ENCODE measurements at regions not wholly inside any gene's neighbourhood (a gene's known extent, or its start where the extent isn't known, plus 50 kb on each side); places are given as distances from the start of the nearest gene placed in this dataset.

DNA sequence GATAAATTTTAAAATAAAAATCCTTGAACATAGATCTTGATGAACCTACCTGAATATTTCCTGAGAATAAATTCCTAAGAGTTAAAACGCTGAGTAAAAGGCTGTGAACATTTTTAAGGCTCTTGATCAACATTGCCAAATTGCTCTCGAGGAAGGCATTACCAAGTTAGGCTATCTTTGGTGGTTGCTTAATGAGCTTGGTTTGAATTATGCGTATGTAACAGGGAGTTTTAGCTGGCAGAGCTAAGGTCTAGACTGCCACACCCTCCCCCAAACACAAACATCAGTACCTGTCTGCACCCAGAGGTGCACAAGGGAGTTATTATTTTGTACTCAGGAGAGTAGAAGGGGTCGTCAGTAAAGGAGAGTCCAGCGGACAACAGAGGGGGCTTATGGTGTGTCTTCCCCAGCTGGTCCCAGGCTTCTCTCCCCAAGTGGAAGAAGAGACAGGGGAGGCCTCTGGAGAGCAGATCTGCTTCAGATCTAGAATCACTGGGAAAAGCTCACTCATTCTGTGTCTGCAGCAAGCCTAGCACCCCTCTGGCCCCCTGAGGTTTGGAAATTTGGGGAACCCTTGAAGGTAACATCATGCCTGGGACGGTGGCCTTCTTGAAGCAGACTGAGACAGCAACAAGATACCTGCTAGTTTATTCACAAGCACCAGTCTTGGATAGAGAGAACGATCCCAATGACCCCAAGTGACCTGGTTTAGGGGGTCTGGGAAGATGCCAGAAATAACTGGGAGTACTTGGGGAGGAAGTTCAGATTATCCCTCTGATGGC, 197.2 kb upstream of the ID2 start:
- no peak for DNase-seq

DNA sequence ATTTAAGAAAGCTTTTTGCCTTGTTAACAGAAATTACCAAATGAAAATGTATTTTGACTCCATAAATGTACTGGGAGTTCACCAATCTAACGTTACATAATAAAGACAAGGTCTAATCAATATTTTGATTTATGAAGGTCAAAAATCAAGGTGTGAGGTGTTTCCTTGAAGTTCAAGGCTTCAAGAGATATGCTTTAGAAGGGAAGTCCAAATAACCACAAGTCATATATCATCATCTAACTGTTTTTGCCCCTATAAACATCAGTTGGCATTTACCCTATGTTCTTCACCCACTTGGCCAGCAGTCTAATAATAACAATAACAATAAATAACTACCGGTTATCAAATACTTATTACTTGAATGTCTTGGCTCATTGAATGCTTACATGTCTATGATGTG, 196.1 kb upstream of the ID2 start:
- DNase-seq: no peak

DNA sequence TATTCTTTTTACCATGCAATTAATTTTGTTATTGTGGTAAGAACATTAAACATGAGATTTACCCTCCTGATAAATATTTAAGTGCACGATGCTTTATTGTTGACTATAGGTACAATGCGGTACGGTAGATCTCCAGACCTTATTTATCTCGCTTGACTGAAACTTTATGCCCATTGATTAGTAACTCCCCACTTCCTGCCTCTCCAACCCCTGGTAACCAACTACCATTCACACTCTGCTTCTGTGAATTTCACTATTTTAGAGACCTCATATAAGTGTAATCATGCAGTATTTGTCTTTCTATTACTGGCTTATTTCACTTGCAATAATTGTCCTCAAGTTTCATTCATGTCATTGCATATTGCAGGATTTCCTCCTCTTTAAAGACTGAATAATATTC, 195.7 kb upstream of the ID2 start:
- no peak for DNase-seq

DNA sequence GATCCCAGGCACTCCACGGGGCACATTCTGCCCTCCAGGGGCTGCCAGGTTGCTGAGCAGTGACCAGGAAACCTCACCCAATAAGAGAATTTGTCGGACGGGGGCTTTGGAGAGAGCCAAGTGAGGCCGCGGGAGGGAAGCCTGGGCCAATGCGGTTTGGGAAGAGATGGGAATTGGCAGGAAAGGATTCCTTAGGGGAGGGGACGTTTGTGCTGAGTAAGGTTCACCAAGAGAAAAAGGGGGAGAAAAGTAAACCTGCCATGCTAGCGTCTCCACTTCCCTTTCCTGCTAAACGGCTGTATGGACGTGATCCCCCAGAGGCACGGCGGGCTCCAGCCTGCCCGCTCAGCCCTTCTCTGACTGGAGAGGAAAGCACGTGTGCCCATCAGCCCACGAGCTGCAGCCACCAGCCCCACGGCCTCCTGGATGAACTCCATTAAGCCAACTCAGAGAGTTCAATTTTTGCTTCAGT, 194.4 kb upstream of the ID2 start:
- DNase-seq: no peak

DNA sequence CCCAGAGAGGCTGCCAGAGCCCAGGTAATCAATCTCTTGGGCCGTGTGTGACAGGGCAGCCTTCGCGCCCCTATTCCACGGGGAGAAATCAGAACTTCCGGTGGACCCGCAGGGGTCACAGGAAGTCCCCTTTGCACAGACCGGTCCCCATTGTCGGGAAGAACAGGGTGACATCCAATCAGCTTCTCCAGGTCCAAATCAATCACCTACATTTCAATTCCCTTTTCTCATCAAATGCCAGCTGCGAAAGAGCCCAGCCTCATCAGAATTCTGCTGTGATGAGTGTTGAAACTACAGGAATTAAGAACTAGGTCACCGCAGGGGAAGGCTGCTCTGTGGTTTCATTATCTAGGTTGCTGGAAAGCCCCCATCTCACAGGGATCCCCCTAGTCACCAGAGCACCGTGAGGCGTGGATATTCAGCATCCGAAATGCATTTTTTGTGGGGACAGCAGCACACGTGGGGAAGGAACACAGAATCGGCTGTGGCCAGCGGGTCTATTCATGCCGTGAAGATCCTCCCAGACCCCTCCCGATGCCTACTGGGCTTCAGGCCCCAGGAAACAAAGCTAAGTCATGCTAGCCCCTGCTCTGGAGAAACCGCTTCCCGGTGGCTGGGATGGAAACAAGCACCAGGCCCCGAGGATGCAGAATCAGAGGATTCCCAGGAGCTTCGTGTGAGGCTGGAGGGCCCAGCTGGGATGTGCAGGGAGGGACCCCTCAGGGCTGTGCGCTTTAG, 193.7 kb upstream of the ID2 start:
- peak; percentile 75 for DNase-seq

DNA sequence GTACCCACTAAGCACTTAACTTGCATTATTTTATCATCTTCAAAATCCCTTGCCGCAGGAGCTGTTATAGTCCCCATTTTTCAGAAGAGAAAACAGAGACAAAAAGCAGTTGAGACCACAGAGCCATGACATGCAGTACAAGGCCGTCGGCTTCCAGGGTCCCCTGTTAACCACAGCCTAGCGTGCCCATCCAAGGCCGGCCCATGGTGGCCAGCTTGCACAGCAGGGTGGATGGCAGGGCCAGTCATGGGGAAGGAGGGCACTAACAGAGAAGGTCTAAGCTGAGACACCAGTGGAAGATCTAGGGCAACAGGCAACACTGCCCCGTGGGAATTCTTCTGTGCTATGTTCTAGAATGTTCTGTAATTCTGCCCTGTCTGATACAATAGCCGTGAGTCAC, 192.6 kb upstream of the ID2 start:
- DNase-seq: no peak

DNA sequence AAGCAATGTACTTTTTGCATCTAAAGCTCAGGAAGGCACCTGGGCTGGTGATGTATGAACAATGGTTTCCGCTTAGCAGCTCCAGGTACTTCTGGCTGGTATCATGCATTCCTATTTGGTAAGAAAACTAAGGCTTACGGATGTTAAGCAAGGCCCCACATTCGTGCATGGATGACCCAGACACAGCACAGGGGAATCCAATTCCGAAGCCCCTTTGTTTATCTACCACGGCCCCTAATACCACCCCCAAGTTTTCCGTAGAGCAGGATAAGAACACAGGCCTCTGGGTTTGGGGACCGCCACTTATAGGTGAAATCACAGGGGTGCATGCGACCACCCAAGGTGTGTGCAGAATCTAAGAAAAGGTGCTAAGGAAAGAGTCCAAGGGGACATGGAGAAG, 192.1 kb upstream of the ID2 start:
- DNase-seq: no peak

DNA sequence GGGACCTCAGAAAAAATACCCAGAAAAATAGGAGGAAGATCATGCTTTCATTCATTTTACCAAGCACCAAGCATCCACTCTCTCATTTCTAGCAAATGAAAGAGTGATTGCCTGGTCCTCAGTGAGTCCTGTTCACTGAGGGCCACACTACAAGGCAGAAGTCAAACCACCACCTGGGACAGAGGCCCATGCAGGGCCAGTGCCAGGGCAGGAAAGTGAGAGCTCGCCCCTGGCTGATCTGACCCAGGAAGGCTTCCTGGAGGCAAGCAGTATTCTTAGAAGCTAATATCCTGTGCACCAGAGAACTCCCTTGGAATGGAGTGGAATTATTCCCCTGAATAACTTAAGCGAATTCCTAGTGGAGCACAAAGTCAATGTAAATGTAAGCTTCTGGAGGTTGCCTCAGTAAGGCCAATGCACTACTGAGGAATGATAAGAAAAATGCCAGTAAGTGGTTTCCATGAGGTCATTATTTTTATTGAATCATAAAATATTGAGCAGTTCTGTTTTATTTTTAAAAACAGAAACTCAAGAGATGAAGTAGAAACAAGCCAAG, 191.6 kb upstream of the ID2 start:
- DNase-seq: no peak

DNA sequence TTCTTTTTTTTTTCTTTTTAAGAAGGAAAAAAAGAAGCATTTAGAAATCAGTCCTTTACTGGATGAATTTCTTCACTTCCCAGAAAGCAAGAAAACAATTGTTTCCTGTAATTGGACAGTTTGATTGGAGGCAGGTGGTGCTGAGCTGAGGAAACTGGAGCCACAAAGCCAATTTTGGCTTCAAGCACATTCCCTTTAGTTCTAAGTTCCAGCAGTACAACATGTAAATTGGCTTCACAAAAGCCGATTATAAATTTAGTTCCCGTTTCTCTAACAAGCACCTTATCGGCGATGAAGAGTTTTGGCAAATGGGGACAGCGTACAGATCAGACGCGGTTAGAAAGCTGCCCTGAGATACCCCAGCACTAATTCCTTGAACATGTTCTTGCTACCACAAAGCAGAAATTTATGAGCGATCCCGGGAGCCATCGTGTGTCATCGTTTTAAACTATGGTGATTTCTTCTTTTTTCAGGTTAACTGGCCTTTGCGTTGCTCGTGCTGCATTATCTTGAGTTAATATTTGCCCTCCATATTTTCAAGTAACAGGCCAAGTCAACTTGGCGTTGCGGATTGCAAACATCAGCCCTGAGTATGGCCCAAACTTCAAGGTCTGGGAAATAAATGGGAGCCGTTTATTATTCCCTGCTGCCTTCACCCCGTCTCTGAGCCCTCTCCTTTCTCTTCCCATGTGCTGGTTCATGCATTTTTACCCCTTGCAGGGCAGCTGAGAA, 190.4 kb upstream of the ID2 start:
- no peak for DNase-seq

DNA sequence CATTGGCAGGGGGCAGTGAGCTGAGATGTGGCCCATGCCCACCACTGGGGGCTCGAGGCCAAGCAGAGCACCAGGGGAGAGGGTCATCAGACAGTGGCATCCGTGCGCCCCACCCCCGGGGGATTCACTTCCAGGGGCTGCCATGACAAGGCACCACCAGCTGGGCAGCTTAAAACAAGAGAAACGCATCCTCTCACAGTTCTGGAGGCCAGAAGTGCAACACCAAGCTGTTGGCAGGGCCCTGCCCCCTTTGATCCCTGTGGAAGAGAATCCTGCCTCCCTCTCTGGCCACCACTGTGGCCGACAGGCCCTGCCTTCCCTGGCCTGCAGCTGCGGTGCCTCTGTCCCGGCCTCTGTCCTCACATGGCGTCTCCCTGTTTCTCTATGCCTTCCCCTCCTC, 187.7 kb upstream of the ID2 start:
- DNase-seq: no peak

DNA sequence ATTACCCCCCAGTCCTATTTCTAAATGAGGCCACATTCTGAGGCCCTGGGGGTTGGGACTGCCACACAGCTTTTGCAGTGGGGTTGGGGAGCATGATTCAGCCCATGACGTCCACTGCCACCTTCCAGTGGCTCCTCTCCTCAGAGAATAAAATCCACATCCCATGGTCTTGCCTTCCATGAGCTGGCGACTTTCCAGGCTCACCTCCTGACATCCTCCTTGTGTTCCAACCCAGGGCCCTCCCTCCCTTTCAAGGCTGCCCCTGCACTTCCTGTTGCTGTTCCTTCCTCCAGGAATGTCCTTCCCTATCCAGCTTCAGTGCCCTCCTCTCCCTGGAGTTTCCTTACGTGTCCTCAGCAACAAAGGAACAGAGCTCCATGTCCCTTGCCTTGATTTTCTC, 187.3 kb upstream of the ID2 start:
- DNase-seq: no peak

DNA sequence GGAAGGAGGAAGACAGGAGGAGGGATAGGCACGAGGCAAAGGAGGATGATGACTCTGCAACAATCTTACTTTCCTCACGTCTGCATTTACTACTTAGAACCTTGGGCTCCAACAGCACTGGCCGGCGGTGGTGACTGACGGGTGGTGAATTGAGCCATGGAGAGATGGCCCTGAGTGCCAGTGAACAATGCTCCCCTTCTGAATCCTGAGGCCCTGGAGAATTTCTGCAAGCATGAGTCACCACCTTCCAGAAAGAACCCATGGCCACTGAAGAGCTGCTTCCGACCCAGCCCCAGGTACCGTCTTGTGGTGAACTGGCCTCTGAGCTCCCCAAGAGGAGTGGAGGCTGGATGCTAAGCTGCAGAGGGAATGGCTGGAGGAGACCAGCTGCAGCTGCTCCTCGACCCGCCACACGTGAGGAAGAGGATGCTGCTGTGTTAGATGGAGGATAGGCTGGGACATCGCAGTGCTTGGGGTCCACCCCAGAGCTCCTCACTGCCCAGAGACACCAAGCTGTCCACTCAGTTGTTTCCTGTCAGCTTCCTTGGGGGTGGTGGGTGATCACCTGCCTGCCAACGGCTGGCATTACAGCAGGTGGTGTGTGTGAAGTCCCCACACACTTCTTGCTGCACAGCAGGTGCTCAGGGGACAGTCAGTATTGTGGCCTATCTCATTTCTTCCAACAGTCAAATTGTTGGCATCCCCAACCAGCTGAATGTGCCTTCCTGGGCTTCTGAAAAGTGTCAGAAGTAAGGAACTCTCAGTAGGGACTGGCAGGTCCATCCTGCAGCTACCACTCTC, 186.5 kb upstream of the ID2 start:
- no peak for DNase-seq

DNA sequence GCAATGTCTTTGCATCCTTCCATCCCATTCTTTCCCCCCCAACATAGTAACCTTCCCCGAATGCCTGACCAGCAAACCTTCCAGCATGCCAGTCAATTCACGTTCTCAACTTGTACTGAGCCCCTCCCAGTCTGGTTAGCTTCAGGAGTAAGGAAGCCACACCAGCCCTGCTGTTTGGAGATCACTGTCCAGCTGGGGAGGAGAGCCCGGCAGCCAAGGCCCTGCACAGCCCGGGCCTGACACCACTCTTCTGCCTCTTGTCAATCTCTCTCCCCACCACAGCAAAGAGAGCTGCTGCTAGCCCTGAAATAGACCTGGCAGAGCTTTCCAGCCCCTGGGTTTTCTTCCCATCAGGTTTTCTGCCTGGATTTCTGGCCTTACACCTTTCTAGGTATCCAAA, 185.8 kb upstream of the ID2 start:
- no peak for DNase-seq

DNA sequence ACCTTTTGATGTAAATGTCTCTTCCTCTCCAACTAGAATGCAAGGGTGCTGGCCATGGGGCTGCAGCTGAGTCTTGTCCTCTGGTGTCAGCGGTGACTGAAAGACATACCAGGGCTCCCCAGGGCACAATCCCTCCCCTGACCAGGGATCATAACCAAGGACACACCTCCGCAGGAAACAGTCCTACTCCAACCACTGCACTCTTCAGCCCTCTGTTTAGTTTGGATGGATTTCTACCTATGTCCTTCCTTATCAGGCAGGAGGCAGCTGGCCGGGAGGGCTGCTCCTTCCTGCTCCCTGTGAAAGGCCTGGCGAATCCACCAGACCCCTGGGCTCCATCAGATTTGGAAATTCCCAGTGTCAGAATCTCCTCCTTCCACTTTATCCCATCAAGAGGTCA, 185.2 kb upstream of the ID2 start:
- DNase-seq: no peak

DNA sequence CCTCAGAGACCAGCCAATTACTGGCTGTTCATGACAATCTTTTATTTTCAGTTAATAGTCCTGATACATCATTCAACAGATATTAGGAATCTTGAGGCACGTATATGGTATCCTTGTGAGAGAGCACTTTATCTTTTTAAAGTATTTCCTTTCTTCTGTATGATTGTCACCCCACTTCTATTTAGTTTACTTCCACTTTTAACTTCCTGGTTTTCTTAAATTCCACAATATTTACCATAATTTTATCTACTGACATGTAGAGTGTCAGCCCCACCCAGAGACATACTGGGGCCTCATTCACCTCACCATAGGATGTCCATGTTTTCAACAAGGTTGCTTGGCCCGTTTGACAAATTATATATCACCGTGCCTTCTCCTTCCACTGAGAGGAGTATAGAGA, 182.9 kb upstream of the ID2 start:
- no peak for DNase-seq

DNA sequence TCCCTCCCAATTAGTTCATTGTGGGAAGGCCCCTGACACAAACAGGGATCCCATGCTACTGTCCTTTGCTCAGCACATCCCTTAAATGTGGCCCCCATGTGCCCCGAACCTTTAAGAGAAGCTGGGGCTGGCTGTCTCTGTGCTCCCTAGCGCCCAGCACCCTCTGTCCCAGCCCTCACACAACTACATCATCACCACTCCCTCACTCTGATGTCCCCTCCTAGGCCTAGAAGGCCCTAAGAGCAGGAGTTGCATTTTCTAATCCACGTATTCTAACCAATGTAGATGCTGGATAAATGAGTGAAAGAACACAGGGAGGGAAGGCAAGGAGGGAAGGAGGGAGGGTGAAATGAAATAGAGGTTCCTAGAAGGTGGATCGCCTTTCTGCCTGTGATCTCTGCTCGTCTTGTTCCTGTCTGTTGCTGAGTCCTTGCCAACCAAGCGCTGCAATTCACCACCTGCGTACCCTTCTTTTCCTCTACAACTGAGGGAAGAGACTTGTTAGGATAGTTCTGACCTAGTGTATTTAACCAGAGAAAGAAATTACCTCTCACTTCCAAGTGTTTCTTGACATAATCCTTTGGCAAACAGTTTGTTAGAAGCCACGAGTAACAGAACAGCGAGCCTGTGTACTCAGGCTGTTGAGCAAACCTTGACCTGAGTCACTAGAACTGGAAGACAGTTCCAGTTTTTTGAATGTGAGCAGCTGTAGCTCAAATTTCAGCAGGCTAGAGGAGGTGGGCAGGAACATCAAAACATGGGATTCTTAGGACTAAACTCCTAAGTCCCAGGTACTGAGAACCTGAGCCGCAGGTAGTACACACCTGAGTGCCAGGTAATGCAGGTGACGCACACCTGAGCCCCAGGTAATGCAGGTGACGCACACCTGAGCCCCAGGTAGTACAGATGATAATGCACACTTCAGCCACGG, 181.5 kb upstream of the ID2 start:
- DNase-seq: no peak

DNA sequence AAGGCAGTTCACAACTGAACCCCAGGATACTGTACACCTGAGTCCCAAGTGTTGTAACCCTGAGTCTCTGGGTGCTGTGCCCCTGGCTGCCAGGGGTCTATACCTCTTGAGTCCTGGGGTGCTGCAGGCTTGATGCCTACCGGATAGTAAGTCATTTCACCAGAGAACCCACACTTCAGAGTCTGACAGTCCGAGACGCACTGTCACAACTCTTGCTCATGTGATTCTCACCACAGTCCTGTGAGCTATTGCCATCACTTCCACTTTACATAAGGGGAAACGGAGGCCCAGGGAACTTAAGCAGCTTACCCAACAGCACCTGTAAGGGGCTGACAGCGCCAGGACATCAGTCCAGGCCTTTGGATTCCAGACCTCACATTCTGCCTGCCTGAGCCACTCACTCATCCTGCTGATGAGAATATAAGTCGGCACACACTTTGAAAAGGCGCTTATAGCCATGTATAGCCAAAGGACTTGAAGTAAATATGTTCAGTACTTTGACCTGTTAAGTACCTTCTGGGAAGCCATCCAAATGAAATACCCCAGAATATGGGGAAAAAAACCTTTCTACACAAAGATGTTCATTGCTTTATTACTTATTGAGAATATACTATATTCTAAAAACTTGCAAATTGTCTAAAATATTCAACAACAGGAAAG, 180.7 kb upstream of the ID2 start:
- no peak for DNase-seq

DNA sequence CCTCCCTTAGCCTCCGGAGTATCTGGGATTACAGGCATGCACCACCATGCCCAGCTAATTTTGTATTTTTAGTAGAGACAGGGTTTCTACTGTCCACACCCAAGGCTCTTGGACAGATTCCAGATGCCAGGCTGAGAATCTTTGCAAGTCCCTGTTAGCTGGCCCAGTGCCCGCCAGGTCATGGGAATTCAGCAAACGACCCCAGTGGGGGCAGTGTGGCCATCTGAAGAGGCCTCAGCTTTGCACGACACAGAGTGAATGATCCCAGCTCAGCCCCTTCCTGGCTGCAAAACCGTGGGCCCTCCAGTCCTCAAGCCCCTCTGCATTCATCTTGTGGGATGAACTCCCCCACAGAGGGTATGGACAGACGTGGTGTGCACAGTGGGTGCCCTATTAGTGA, 179.5 kb upstream of the ID2 start:
- no peak for DNase-seq

DNA sequence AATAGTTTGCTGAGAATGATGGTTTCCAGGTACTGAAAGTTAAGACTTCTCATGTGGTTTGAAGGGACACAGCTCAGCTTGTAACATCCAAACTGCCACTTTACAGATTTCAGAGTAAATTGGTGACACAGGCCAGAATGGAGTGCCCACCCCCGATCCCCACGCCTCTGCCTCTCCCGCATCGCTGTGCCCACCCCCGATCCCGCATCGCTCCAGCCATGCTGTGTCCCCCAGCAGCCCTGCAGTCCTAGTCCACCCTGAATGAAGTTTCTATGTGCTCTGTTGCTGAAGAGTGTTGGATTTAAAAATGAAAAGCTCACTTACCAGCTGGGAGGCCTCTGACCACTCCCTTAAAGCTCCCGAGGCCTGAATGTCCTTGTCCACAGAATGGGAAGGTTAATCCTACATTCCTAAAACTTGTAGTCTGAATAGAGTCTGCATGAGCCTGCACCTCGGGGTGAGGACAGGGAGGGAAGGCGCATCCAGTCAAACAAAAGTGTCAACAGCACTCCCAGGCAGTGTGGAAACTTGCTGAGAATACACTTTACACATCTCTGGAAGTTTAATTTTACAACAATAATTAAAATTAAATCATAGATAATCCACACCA, 176.4 kb upstream of the ID2 start:
- no peak for DNase-seq

DNA sequence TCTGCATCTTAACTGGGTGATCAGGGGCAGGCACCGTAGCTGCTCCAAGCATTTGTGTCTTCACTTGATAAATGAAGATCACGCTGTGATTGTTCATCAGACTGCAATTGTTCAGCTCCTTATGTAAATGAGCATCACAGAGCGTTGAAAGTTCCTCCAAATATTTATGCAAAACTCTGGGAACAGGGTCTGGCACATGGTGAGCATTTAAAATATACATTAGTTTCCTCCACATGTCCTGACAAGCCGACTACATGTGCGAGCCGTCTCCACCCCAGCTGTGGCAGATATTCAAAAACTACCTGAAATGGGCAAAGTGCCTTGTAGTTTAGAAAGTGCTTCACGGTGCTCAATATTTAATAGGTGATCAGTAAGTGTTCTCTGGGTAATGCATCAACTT, 175.1 kb upstream of the ID2 start:
- DNase-seq: no peak

DNA sequence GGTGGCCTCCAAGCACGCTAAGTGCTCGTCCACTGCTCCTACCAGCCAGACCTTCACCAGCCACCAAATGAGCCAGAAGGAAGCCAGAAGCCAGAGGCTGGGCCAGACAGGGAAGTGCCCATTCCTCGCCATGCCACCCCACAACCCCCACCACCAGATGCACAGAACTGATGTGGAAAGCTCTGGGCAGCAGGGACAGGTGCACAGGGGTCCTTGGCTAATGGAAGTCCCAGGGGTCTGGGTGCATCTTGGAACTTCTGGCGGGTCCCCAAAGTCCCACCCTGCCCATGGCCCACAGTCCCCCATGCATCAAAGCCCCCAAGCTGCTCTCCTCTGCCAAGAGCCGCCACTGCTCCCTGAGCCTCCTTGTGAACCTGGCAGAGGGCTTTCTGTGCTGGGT, 173.1 kb upstream of the ID2 start:
- DNase-seq: no peak
